ENCODE measurements at regions not wholly inside any gene's neighbourhood (a gene's known extent, or its start where the extent isn't known, plus 50 kb on each side); places are given as distances from the start of the nearest gene placed in this dataset.

- DNase-seq (ENCODE audit: low read depth, low spot score): no peak
- ChIA-PET POLR2A (no interaction called here), CTCF (no interaction called here)
- H3K4me3 ChIP-seq (ENCODE audit: low read depth, low read length): no peak overlapping the region
- TF ChIP-seq, protein P1, sequence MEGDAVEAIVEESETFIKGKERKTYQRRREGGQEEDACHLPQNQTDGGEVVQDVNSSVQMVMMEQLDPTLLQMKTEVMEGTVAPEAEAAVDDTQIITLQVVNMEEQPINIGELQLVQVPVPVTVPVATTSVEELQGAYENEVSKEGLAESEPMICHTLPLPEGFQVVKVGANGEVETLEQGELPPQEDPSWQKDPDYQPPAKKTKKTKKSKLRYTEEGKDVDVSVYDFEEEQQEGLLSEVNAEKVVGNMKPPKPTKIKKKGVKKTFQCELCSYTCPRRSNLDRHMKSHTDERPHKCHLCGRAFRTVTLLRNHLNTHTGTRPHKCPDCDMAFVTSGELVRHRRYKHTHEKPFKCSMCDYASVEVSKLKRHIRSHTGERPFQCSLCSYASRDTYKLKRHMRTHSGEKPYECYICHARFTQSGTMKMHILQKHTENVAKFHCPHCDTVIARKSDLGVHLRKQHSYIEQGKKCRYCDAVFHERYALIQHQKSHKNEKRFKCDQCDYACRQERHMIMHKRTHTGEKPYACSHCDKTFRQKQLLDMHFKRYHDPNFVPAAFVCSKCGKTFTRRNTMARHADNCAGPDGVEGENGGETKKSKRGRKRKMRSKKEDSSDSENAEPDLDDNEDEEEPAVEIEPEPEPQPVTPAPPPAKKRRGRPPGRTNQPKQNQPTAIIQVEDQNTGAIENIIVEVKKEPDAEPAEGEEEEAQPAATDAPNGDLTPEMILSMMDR (IDR thresholded peaks at IDR 0.05; ENCODE audit: insufficient read depth, low read length, missing control alignments): no peak
Measured at GRCh38 chr5:82839881-82840280, 237.3 kb downstream of the TMEM167A start.

DNA sequence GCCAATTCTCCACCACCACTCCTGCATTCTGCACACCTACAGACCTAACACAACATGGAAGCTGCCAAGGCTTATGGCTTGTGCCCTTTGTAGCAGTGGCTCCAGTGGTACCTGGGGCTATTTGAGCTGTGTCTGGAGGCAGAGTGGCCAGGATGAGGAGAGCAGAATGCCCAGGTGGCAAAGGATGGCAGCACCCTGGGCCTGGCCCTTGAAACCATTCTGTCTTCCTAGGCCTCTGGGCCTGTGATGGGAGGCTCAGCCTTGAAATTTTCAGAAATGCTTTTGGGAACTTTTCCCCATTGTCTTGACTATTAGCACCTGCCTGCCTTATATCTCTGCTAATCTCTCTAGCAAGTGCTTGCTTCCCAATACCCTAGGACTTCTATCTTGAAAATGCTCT is 241.7 kb downstream of the TMEM167A start:
- DNase-seq (ENCODE audit: low read depth, low spot score): no peak
- CTCF ChIA-PET: no interaction called here
- no peak overlapping the region for H3K4me3 ChIP-seq (ENCODE audit: low read depth, low read length)
- POLR2A ChIA-PET: no interaction called here
- TF ChIP-seq, protein P1 (IDR thresholded peaks at IDR 0.05; ENCODE audit: insufficient read depth, low read length, missing control alignments): no peak

DNA sequence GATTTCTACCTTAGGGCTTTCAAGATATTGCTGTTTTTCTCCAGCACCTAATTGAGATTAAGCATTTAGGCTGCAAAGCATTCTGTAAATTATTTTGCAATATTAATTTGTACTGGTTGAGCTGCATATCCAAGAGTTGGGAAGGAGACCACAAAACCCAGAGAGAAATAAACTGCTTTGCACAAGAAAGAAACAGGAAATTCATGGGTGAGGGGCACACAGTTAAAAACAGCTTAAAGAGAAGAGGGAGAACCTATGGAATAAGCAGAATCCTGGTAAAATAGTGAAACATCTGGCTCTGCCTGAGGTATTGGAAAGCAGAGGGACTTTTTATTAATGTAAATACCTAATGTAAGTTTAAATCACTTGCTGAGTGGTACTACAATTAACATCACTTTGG is 243.0 kb downstream of the TMEM167A start:
- CTCF ChIA-PET: no interaction called here
- POLR2A ChIA-PET: no interaction called here
- no peak for DNase-seq (ENCODE audit: low read depth, low spot score)
- no peak overlapping the region for H3K4me3 ChIP-seq (ENCODE audit: low read depth, low read length)
- TF ChIP-seq, protein P1 (IDR thresholded peaks at IDR 0.05; ENCODE audit: insufficient read depth, low read length, missing control alignments): no peak

GRCh38 chr5:82833277-82833676 is 243.9 kb downstream of the TMEM167A start:
- TF ChIP-seq, protein P1 (IDR thresholded peaks at IDR 0.05; ENCODE audit: insufficient read depth, low read length, missing control alignments): no peak
- no peak overlapping the region for H3K4me3 ChIP-seq (ENCODE audit: low read depth, low read length)
- DNase-seq (ENCODE audit: low read depth, low spot score): no peak
- ChIA-PET CTCF (no interaction called here), POLR2A (no interaction called here)

GRCh38 chr5:82832445-82832844 is 244.7 kb downstream of the TMEM167A start:
- no peak for DNase-seq (ENCODE audit: low read depth, low spot score)
- no peak overlapping the region for H3K4me3 ChIP-seq (ENCODE audit: low read depth, low read length)
- TF ChIP-seq, protein P1 (IDR thresholded peaks at IDR 0.05; ENCODE audit: insufficient read depth, low read length, missing control alignments): no peak
- CTCF ChIA-PET: no interaction called here
- POLR2A ChIA-PET: no interaction called here

GRCh38 chr5:82828211-82828610 is 249.0 kb downstream of the TMEM167A start:
- TF ChIP-seq, protein P1 (IDR thresholded peaks at IDR 0.05; ENCODE audit: insufficient read depth, low read length, missing control alignments): no peak
- H3K4me3 ChIP-seq (ENCODE audit: low read depth, low read length): no peak overlapping the region
- CTCF ChIA-PET: no interaction called here
- POLR2A ChIA-PET: no interaction called here
- DNase-seq (ENCODE audit: low read depth, low spot score): no peak
